ENCODE measurements at regions not wholly inside any gene's neighbourhood (a gene's known extent, or its start where the extent isn't known, plus 50 kb on each side); places are given as distances from the start of the nearest gene placed in this dataset.

- TF ChIP-seq POLR2A (IDR thresholded peaks at IDR 0.05; ENCODE audit: low read depth, low read length) (no peak), POLR2AphosphoS5 (IDR thresholded peaks at IDR 0.05; ENCODE audit: low read depth, low read length) (no peak)
Observed at GRCh38 chr7:152909683-152910544, 150.4 kb downstream of the ACTR3B start.
